Osteocyte (in vitro differentiated cells): ENCODE measurements at regions not wholly inside any gene's neighbourhood (a gene's known extent, or its start where the extent isn't known, plus 50 kb on each side); places are given as distances from the start of the nearest gene placed in this dataset.
"Not testable (repeated sequence)": the region's sequence is repeated elsewhere in the genome, so short reads cannot be mapped to it uniquely, and the experiment has no call there.

Experiments used
- DNase-seq: peaks from one replicate; pipeline ENCODE4 v3.0.0; 2021; ENCODE audit warnings: mixed read lengths; ENCODE audit not compliant: unreplicated experiment; ENCODE audit errors: extremely low spot score
- H3K27ac Mint-ChIP-seq: one replicate; pipeline ENCODE4 v1.8.0; 2021; ENCODE audit warnings: mild to moderate bottlenecking, mixed read lengths; ENCODE audit not compliant: unreplicated experiment
- H3K27me3 Mint-ChIP-seq: one replicate; pipeline ENCODE4 v1.8.0; 2021; ENCODE audit warnings: mixed read lengths; ENCODE audit not compliant: unreplicated experiment
- H3K36me3 Mint-ChIP-seq: one replicate; pipeline ENCODE4 v1.8.0; 2021; ENCODE audit warnings: mixed read lengths; ENCODE audit not compliant: unreplicated experiment
- H3K4me1 Mint-ChIP-seq: one replicate; pipeline ENCODE4 v1.8.0; 2021; ENCODE audit warnings: mixed read lengths; ENCODE audit not compliant: unreplicated experiment
- H3K4me3 Mint-ChIP-seq: one replicate; pipeline ENCODE4 v1.8.0; 2021; ENCODE audit warnings: mild to moderate bottlenecking, moderate library complexity, mixed read lengths; ENCODE audit not compliant: unreplicated experiment
- H3K9me3 Mint-ChIP-seq: one replicate; pipeline ENCODE4 v1.8.0; 2021; ENCODE audit warnings: mixed read lengths; ENCODE audit not compliant: unreplicated experiment
- CTCF ChIP-seq: fragments of 200-600 bp; sonication (generic); IDR thresholded peaks from 2 replicates; pipeline ENCODE4 v1.5.0; 2021; ENCODE audit warnings: antibody characterized with exemption, mild to moderate bottlenecking, moderate library complexity

- no peak for DNase-seq
- Mint-ChIP-seq H3K36me3 (no peaks in the 10 kb centered on the region), H3K27ac (no peak overlapping the region), H3K27me3 (no peaks in the 10 kb centered on the region), H3K4me1 (no peaks in the 10 kb centered on the region), H3K9me3 (peaks cover 24% of the 10 kb centered on the region), H3K4me3 (no peak overlapping the region)
- no peak for TF ChIP-seq CTCF
Observed at GRCh38 chr5:51159606-51160005, 223.6 kb upstream of the ISL1 start.

GRCh38 chr5:51162245-51162644 lies 221.0 kb upstream of the ISL1 start:
- peaks cover 32% of the 10 kb centered on the region for H3K9me3 Mint-ChIP-seq
- H3K4me3 Mint-ChIP-seq = no peak overlapping the region
- DNase-seq = no peak
- H3K4me1 Mint-ChIP-seq = no peaks in the 10 kb centered on the region
- TF ChIP-seq CTCF = no peak
- H3K27me3 Mint-ChIP-seq = no peaks in the 10 kb centered on the region
- no peaks in the 10 kb centered on the region for H3K36me3 Mint-ChIP-seq
- H3K27ac Mint-ChIP-seq = no peak overlapping the region

DNA sequence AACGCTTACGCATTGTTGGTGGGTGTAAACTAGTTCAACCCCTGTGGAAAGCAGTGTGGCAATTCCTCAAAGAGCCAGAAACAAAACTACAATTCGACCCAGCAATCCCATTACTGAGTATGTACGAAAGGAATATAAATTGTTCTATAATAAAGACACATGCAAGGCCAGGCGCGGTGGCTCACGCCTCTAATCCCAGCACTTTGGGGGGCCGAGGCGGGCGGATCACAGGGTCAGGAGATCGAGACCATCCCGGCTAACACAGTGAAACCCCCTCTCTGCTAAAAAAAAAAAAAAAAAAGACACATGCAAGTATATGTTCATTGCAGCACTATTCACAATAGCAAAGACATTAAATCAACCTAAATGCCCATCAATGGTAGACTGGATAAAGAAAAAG lies 217.6 kb upstream of the ISL1 start:
- H3K27me3 Mint-ChIP-seq, H3K27ac Mint-ChIP-seq, H3K4me3 Mint-ChIP-seq, H3K36me3 Mint-ChIP-seq, DNase-seq, H3K4me1 Mint-ChIP-seq: not testable (repeated sequence)
- peaks cover 29% of the 10 kb centered on the region for H3K9me3 Mint-ChIP-seq

- H3K27me3 Mint-ChIP-seq = no peaks in the 10 kb centered on the region
- no peak overlapping the region for H3K4me3 Mint-ChIP-seq
- no peak overlapping the region for H3K27ac Mint-ChIP-seq
- H3K9me3 Mint-ChIP-seq = no peaks in the 10 kb centered on the region
- H3K36me3 Mint-ChIP-seq = no peaks in the 10 kb centered on the region
- H3K4me1 Mint-ChIP-seq = no peaks in the 10 kb centered on the region
- no peak for DNase-seq
- no peak for TF ChIP-seq CTCF
Observed at GRCh38 chr5:51172903-51173626, 210.2 kb upstream of the ISL1 start.

- Mint-ChIP-seq H3K4me1 (no peaks in the 10 kb centered on the region), H3K36me3 (no peaks in the 10 kb centered on the region), H3K27ac (no peak overlapping the region), H3K9me3 (no peaks in the 10 kb centered on the region), H3K4me3 (no peak overlapping the region), H3K27me3 (no peaks in the 10 kb centered on the region)
- TF ChIP-seq CTCF = no peak
- DNase-seq = no peak
Observed at GRCh38 chr5:51181208-51181894, 201.9 kb upstream of the ISL1 start.
